ENCODE measurements at regions not wholly inside any gene's neighbourhood (a gene's known extent, or its start where the extent isn't known, plus 50 kb on each side); places are given as distances from the start of the nearest gene placed in this dataset.

GRCh38 chr13:80858131-80858530 lies 517.2 kb upstream of the SPRY2 start:
- TF ChIP-seq, protein P1, sequence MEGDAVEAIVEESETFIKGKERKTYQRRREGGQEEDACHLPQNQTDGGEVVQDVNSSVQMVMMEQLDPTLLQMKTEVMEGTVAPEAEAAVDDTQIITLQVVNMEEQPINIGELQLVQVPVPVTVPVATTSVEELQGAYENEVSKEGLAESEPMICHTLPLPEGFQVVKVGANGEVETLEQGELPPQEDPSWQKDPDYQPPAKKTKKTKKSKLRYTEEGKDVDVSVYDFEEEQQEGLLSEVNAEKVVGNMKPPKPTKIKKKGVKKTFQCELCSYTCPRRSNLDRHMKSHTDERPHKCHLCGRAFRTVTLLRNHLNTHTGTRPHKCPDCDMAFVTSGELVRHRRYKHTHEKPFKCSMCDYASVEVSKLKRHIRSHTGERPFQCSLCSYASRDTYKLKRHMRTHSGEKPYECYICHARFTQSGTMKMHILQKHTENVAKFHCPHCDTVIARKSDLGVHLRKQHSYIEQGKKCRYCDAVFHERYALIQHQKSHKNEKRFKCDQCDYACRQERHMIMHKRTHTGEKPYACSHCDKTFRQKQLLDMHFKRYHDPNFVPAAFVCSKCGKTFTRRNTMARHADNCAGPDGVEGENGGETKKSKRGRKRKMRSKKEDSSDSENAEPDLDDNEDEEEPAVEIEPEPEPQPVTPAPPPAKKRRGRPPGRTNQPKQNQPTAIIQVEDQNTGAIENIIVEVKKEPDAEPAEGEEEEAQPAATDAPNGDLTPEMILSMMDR (conservative IDR thresholded peaks at IDR 0.05; ENCODE audit: low read depth, low read length) = no peak
- no peak for TF ChIP-seq EZH2 (IDR thresholded peaks at IDR 0.05; ENCODE audit: low read length, unreplicated experiment)
- TF ChIP-seq EZH2phosphoT487 (IDR thresholded peaks at IDR 0.05; ENCODE audit: borderline replicate concordance, low read length) = no peak
